ENCODE measurements at regions not wholly inside any gene's neighbourhood (a gene's known extent, or its start where the extent isn't known, plus 50 kb on each side); places are given as distances from the start of the nearest gene placed in this dataset.
"Not testable (repeated sequence)": the region's sequence is repeated elsewhere in the genome, so short reads cannot be mapped to it uniquely, and the experiment has no call there.

DNA sequence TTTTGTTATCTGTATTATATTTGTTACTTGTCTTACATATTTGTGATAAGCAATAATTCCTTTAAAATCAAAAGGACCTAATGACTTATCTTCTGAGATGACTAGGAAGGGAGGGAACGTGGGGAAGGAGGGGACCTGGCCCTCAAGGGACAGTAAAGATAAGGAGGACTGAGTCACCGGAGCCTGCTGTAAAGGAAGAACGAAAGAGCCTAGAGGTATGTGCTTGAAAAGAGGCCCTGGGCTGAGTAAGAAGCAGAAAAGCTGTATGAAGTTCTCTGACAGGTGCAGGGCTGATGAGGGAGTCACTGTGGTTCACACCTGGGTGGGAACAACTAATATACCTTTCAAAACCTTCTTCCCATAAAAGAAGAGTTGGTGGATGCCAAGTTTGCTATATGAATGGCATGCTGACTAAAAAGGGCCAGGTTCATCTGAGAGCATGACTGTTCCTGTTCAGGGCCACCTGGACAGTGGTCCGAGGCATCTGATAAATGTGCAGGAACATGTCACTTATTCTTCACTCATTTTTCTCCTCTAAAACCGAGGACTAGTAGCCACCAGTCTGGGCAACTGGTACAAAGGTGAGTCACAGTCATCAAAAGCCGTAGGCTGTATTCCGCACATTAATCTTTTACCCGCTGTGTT, 111.3 kb downstream of the TNFAIP3 start:
- peak overlapping the region; percentile 5 for H3K27ac ChIP-seq (ENCODE audit: control insufficient read depth, insufficient read depth, low read length)
- no peak overlapping the region for H3K4me3 ChIP-seq (ENCODE audit: control insufficient read depth in 2 of 3, extremely low read depth in 1 of 3, insufficient read depth in 2 of 3, low read depth in 1 of 3, low read length in 3 of 3)
- peaks cover 16% of the 10 kb centered on the region for H3K4me1 ChIP-seq (ENCODE audit: control insufficient read depth, extremely low read depth, insufficient read depth, low read length)
- H3K9ac ChIP-seq (ENCODE audit: control insufficient read depth, extremely low read depth, insufficient read depth, low read length) = no peak overlapping the region
- H2AFZ ChIP-seq (ENCODE audit: control insufficient read depth, low read length) = no peak overlapping the region
- H3K9me1 ChIP-seq (ENCODE audit: control insufficient read depth, extremely low read depth, insufficient read depth, low read length) = no peaks in the 10 kb centered on the region
- H3K79me2 ChIP-seq (ENCODE audit: control insufficient read depth, insufficient read depth, low read length) = no peaks in the 10 kb centered on the region
- FAIRE-seq (peak; percentile 97), DNase-seq (ENCODE audit: low read depth, low spot score) (peak; percentile 91)
- H4K20me1 ChIP-seq (ENCODE audit: control insufficient read depth, extremely low read depth, insufficient read depth, low read length) = no peaks in the 10 kb centered on the region
- H3K9me3 ChIP-seq (ENCODE audit: control insufficient read depth, low read depth, low read length) = no peaks in the 10 kb centered on the region
- H3K36me3 ChIP-seq (ENCODE audit: control insufficient read depth in 2 of 2, extremely low read depth in 1 of 2, insufficient read depth in 2 of 2, low read length in 2 of 2) = no peaks in the 10 kb centered on the region
- H3K27me3 ChIP-seq (ENCODE audit: control insufficient read depth, extremely low read depth, insufficient read depth, low read length) = no peaks in the 10 kb centered on the region
- H3K4me2 ChIP-seq (ENCODE audit: control insufficient read depth, extremely low read depth, insufficient read depth, low read depth, low read length) = peak overlapping the region; percentile 6
- TF ChIP-seq, protein P1, sequence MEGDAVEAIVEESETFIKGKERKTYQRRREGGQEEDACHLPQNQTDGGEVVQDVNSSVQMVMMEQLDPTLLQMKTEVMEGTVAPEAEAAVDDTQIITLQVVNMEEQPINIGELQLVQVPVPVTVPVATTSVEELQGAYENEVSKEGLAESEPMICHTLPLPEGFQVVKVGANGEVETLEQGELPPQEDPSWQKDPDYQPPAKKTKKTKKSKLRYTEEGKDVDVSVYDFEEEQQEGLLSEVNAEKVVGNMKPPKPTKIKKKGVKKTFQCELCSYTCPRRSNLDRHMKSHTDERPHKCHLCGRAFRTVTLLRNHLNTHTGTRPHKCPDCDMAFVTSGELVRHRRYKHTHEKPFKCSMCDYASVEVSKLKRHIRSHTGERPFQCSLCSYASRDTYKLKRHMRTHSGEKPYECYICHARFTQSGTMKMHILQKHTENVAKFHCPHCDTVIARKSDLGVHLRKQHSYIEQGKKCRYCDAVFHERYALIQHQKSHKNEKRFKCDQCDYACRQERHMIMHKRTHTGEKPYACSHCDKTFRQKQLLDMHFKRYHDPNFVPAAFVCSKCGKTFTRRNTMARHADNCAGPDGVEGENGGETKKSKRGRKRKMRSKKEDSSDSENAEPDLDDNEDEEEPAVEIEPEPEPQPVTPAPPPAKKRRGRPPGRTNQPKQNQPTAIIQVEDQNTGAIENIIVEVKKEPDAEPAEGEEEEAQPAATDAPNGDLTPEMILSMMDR (optimal IDR thresholded peaks at IDR 0.05 in 1 of 3, IDR thresholded peaks at IDR 0.05 in 1 of 3, conservative IDR thresholded peaks at IDR 0.05 in 1 of 3; ENCODE audit: extremely low read depth in 1 of 3, insufficient read depth in 2 of 3, low read length in 3 of 3) = no peak
- no peak for TF ChIP-seq EZH2 (IDR thresholded peaks at IDR 0.05; ENCODE audit: low read length)
- dilution Hi-C loops (cut with MboI; ENCODE audit: extremely low pct_ligation_motif_present, low sequenced_read_pairs) = no loop called here

DNA sequence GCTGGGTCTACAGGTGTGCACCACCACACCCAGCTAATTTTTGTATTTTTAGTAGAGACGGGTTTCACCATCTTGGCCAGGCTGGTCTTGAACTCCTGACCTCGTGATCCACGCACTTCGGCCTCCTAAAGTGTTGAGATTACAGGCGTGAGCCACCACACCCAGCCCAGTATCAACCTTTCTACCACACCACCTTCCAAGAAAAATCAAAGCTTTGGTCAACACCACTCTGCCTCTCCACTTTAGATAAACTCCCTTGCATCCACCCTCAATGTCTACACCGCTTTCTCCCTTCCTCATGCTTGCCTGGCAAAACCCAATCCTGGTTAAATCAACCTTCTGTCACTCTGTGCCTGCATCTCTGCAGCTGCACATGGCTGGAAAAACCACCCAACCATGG, 112.2 kb downstream of the TNFAIP3 start:
- DNase-seq (ENCODE audit: low read depth, low spot score); dilution Hi-C loops (cut with MboI; ENCODE audit: extremely low pct_ligation_motif_present, low sequenced_read_pairs); H3K36me3 ChIP-seq (ENCODE audit: control insufficient read depth in 2 of 2, extremely low read depth in 1 of 2, insufficient read depth in 2 of 2, low read length in 2 of 2); H3K4me2 ChIP-seq (ENCODE audit: control insufficient read depth, extremely low read depth, insufficient read depth, low read depth, low read length); H3K9me3 ChIP-seq (ENCODE audit: control insufficient read depth, low read depth, low read length); H3K27ac ChIP-seq (ENCODE audit: control insufficient read depth, insufficient read depth, low read length); H2AFZ ChIP-seq (ENCODE audit: control insufficient read depth, low read length); H3K79me2 ChIP-seq (ENCODE audit: control insufficient read depth, insufficient read depth, low read length); FAIRE-seq; H3K9me1 ChIP-seq (ENCODE audit: control insufficient read depth, extremely low read depth, insufficient read depth, low read length); H3K27me3 ChIP-seq (ENCODE audit: control insufficient read depth, extremely low read depth, insufficient read depth, low read length); H3K4me3 ChIP-seq (ENCODE audit: control insufficient read depth in 2 of 3, extremely low read depth in 1 of 3, insufficient read depth in 2 of 3, low read depth in 1 of 3, low read length in 3 of 3); H4K20me1 ChIP-seq (ENCODE audit: control insufficient read depth, extremely low read depth, insufficient read depth, low read length); H3K9ac ChIP-seq (ENCODE audit: control insufficient read depth, extremely low read depth, insufficient read depth, low read length): not testable (repeated sequence)
- H3K4me1 ChIP-seq (ENCODE audit: control insufficient read depth, extremely low read depth, insufficient read depth, low read length) = peaks cover 16% of the 10 kb centered on the region

DNA sequence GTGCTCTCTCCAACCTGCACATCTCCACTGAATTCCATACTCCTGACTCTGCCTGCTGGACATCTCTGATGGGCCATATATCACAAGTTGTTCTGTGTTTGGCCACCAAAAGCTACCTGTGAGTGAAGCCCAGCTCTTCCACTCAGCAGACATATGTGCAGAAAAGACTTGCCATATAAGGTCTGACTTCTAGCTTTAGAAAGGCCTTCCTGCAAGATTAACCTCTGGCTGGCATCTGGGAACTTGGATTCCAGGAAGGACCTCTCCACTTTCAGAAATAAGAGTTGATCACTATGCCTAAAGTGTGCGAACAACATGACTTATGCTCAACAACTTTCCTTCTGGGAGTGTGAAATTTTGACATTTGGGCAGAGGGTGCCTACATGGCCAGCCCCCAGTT, 113.7 kb downstream of the TNFAIP3 start:
- no peaks in the 10 kb centered on the region for H3K79me2 ChIP-seq (ENCODE audit: control insufficient read depth, insufficient read depth, low read length)
- dilution Hi-C loops (cut with MboI; ENCODE audit: extremely low pct_ligation_motif_present, low sequenced_read_pairs) = no loop called here
- H3K36me3 ChIP-seq (ENCODE audit: control insufficient read depth in 2 of 2, extremely low read depth in 1 of 2, insufficient read depth in 2 of 2, low read length in 2 of 2) = no peaks in the 10 kb centered on the region
- H3K27ac ChIP-seq (ENCODE audit: control insufficient read depth, insufficient read depth, low read length) = no peak overlapping the region
- H3K9ac ChIP-seq (ENCODE audit: control insufficient read depth, extremely low read depth, insufficient read depth, low read length) = no peak overlapping the region
- H3K4me3 ChIP-seq (ENCODE audit: control insufficient read depth in 2 of 3, extremely low read depth in 1 of 3, insufficient read depth in 2 of 3, low read depth in 1 of 3, low read length in 3 of 3) = no peak overlapping the region
- TF ChIP-seq, protein P1 (optimal IDR thresholded peaks at IDR 0.05 in 1 of 3, IDR thresholded peaks at IDR 0.05 in 1 of 3, conservative IDR thresholded peaks at IDR 0.05 in 1 of 3; ENCODE audit: extremely low read depth in 1 of 3, insufficient read depth in 2 of 3, low read length in 3 of 3) = no peak
- no peak for TF ChIP-seq EZH2 (IDR thresholded peaks at IDR 0.05; ENCODE audit: low read length)
- DNase-seq (ENCODE audit: low read depth, low spot score) = no peak
- H3K27me3 ChIP-seq (ENCODE audit: control insufficient read depth, extremely low read depth, insufficient read depth, low read length) = no peaks in the 10 kb centered on the region
- no peak for FAIRE-seq
- H2AFZ ChIP-seq (ENCODE audit: control insufficient read depth, low read length) = no peak overlapping the region
- H4K20me1 ChIP-seq (ENCODE audit: control insufficient read depth, extremely low read depth, insufficient read depth, low read length) = no peaks in the 10 kb centered on the region
- H3K9me1 ChIP-seq (ENCODE audit: control insufficient read depth, extremely low read depth, insufficient read depth, low read length) = no peaks in the 10 kb centered on the region
- H3K9me3 ChIP-seq (ENCODE audit: control insufficient read depth, low read depth, low read length) = no peaks in the 10 kb centered on the region
- H3K4me1 ChIP-seq (ENCODE audit: control insufficient read depth, extremely low read depth, insufficient read depth, low read length) = peaks cover 16% of the 10 kb centered on the region
- no peak overlapping the region for H3K4me2 ChIP-seq (ENCODE audit: control insufficient read depth, extremely low read depth, insufficient read depth, low read depth, low read length)
